Cardiac muscle cell (in vitro differentiated cells and primary cell): ENCODE measurements at regions not wholly inside any gene's neighbourhood (a gene's known extent, or its start where the extent isn't known, plus 50 kb on each side); places are given as distances from the start of the nearest gene placed in this dataset.
A peak's percentile ranks its signal among the peaks of the same experiment; 100 is the strongest.

Experiments
- DNase-seq, 2 donors: peaks; one replicate each; pipeline versions ENCODE4 v3.0.0 to v3.0.0-alpha.2; 2010 to 2017; ENCODE audit warnings: low read depth in 1 of 2, low spot score in 1 of 2
- H3K27ac ChIP-seq: fragments of 200-600 bp; sonication (generic); 2 replicates; pipeline ENCODE4 v1.5.1; 2016
- H3K27me3 ChIP-seq: fragments of 200-600 bp; sonication (generic); 2 replicates; pipeline ENCODE4 v1.6.0; 2016; ENCODE audit warnings: control low read depth
- H3K36me3 ChIP-seq: fragments of 200-600 bp; sonication (generic); 2 replicates; pipeline ENCODE4 v1.5.1; 2016; ENCODE audit warnings: control low read depth
- H3K4me1 ChIP-seq: fragments of 200-600 bp; sonication (generic); 2 replicates; pipeline ENCODE4 v1.8.1; 2017; ENCODE audit warnings: low read depth, mild to moderate bottlenecking, mixed run types
- H3K4me3 ChIP-seq: fragments of 200-600 bp; sonication (generic); 2 replicates; pipeline ENCODE4 v1.5.1; 2016; ENCODE audit warnings: mild to moderate bottlenecking
- H3K9me3 ChIP-seq: fragments of 200-600 bp; sonication (generic); 2 replicates; pipeline ENCODE4 v1.5.1; 2017; ENCODE audit warnings: low read depth, mild to moderate bottlenecking, control low read depth
- TF ChIP-seq, protein P1 (sequence below): IDR thresholded peaks from 2 replicates; pipeline ENCODE4 v1.5.1; 2012; ENCODE audit warnings: low read depth, mild to moderate bottlenecking, low read length

DNA sequence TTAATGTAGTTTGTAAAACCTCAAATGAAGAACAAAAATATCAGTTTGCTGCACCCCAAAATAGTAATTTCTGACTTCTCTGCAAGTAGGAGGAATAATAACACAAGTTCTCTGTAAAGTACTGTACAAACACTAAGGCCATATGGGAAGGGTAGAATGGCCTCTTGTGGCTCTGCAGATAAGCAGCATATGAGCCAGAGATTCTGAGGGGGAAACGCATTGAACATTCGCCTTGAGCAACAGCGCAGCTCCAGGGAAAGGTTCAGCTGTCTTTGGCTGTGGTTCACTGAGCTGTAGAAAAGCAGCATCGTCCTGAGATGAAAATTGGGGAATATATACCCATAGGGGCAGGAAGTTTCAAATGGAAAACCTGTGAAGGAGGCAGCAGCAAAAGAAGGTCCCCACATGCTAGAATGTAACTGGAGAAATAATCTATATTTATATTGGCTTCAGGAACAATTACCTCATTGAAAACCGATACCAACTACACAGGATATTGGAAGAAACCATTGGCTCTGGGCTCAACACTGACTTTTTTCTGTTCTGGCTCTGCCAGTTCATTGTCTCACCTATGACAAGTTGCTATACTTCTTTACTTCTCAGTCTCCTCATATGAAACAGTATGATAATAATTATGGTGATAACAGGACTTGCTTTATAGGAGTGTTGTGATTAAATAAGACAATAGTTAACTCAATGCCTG, 357.6 kb upstream of the CPEB2 start:
- H3K4me3 ChIP-seq: no peak overlapping the region
- no peak for DNase-seq
- H3K27ac ChIP-seq: no peak overlapping the region
- H3K36me3 ChIP-seq: no peaks in the 10 kb centered on the region
- no peaks in the 10 kb centered on the region for H3K9me3 ChIP-seq
- H3K27me3 ChIP-seq: no peaks in the 10 kb centered on the region
- no peaks in the 10 kb centered on the region for H3K4me1 ChIP-seq
- TF ChIP-seq, protein P1, sequence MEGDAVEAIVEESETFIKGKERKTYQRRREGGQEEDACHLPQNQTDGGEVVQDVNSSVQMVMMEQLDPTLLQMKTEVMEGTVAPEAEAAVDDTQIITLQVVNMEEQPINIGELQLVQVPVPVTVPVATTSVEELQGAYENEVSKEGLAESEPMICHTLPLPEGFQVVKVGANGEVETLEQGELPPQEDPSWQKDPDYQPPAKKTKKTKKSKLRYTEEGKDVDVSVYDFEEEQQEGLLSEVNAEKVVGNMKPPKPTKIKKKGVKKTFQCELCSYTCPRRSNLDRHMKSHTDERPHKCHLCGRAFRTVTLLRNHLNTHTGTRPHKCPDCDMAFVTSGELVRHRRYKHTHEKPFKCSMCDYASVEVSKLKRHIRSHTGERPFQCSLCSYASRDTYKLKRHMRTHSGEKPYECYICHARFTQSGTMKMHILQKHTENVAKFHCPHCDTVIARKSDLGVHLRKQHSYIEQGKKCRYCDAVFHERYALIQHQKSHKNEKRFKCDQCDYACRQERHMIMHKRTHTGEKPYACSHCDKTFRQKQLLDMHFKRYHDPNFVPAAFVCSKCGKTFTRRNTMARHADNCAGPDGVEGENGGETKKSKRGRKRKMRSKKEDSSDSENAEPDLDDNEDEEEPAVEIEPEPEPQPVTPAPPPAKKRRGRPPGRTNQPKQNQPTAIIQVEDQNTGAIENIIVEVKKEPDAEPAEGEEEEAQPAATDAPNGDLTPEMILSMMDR: no peak

DNA sequence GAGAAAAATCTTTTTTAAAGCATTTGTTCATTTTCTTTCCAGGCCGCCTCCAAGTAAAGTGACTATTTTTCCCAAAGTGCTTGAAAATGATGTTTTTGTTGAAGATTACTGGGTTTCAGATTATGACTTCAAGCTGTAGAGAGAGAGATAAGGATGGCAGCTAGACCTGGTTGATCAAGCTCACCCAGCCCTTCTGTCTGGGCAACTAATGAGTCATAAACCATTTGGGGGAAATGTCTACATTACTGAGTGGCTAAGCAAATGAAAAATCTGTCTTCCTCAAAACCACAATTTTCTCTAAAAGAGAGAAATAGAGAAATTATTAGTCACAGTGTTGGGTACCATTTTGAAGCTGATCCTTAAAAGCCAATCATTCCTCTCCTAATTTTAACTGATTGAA, 355.4 kb upstream of the CPEB2 start:
- H3K27me3 ChIP-seq: no peaks in the 10 kb centered on the region
- no peaks in the 10 kb centered on the region for H3K4me1 ChIP-seq
- no peak overlapping the region for H3K4me3 ChIP-seq
- peak in 1 of 2 donors; percentile 5 for DNase-seq
- H3K9me3 ChIP-seq: no peaks in the 10 kb centered on the region
- no peaks in the 10 kb centered on the region for H3K36me3 ChIP-seq
- H3K27ac ChIP-seq: no peak overlapping the region
- TF ChIP-seq, protein P1: no peak

DNA sequence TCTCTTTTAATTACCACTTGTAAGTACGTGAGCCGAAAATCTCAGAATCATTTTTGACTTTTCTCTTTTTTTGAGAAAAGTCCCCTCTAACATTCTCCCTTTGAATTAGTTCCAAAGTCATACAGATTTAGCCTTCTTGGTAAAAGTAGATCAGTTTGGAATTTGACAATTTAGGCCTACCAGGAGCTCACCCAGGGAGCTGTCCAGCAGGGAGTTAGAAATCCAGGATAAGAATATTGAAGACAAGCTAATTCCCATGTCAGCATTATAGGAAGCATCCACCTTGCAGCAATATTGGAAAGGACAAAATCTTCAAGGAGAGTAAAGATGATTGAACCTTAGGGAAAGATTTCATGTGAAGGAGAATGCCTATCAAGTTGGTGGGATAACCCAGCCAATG, 352.2 kb upstream of the CPEB2 start:
- DNase-seq: peak; percentile 9 to 58
- H3K36me3 ChIP-seq: no peaks in the 10 kb centered on the region
- no peaks in the 10 kb centered on the region for H3K9me3 ChIP-seq
- H3K4me3 ChIP-seq: no peak overlapping the region
- H3K4me1 ChIP-seq: no peaks in the 10 kb centered on the region
- TF ChIP-seq, protein P1: no peak
- no peaks in the 10 kb centered on the region for H3K27me3 ChIP-seq
- no peak overlapping the region for H3K27ac ChIP-seq

DNA sequence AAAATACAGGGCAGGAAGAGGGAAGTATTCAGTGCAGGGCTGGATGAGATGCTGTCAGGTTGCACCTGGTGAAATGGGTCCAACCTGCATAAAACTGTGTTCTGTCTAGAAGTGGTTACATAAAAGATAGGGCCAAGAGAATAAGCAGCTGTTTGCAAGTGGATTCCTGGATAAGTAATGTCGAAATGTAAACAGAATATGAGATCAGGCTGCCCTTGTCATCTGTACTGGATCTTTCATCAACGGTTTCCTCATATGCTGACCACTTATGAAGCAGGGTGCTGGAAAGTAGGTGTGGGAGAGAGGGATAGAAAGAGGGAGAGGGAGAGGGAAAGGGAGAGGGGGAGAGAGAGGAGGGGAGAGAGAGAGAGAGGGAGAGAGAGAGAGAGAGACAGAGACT, 349.8 kb upstream of the CPEB2 start:
- Histone ChIP-seq H3K9me3 (no peaks in the 10 kb centered on the region), H3K27ac (no peak overlapping the region), H3K27me3 (no peaks in the 10 kb centered on the region), H3K4me3 (no peak overlapping the region), H3K4me1 (no peaks in the 10 kb centered on the region), H3K36me3 (no peaks in the 10 kb centered on the region)
- DNase-seq: no peak
- TF ChIP-seq, protein P1: no peak

DNA sequence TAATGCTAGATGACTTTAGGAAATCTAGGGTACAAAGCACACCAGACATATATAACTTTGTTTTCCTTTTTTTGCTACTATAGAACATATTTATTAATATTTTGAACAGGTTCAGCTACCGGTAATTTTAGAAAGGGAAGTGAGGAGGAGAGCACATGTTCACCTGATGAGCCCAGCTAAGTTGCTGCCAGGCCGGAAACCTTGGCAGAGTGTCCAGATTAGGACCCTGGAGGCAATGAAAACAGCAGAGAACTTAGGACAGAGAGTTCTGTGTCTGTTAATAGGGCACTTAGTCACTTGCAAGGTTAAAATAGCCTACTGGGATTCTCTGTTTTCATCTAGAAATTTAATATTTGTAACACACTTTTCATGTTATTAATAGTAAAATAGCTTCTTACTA, 348.9 kb upstream of the CPEB2 start:
- no peak overlapping the region for H3K27ac ChIP-seq
- H3K27me3 ChIP-seq: no peaks in the 10 kb centered on the region
- TF ChIP-seq, protein P1: no peak
- H3K4me3 ChIP-seq: no peak overlapping the region
- H3K4me1 ChIP-seq: no peaks in the 10 kb centered on the region
- no peak for DNase-seq
- H3K36me3 ChIP-seq: no peaks in the 10 kb centered on the region
- H3K9me3 ChIP-seq: no peaks in the 10 kb centered on the region
